H1 (cell line): ENCODE measurements at regions not wholly inside any gene's neighbourhood (a gene's known extent, or its start where the extent isn't known, plus 50 kb on each side); places are given as distances from the start of the nearest gene placed in this dataset.

Experiments
- CTCF ChIA-PET: fragments of 300-600 bp; sonication (Branson Sonifier 250); formaldehyde crosslinking; loops from one replicate; lab custom pipeline; 2021; ENCODE audit not compliant: partially characterized antibody; lab: Charles Lee
- POLR2A ChIA-PET: fragments of 300-600 bp; sonication (Branson Sonifier 250); formaldehyde crosslinking; loops from one replicate; lab custom pipeline; 2021; ENCODE audit warnings: inconsistent platforms; ENCODE audit not compliant: partially characterized antibody; lab: Charles Lee
- DNase-seq, 2 experiments: peaks; one replicate each; pipeline versions ENCODE4 v3.0.0 to v3.0.0-alpha.2; 2010 to 2022; ENCODE audit warnings: low spot score in 2 of 2, low read depth in 1 of 2, mixed read lengths in 1 of 2
- FAIRE-seq: peaks from 2 replicates; lab custom pipeline; 2011; peaks lifted over from hg19 to GRCh38; lab: Jason Lieb, UNC
- H2AFZ ChIP-seq: 2 replicates; pipeline ENCODE4 v1.8.1; 2012; ENCODE audit warnings: low read length, inconsistent platforms
- H2AK5ac ChIP-seq: 2 replicates; pipeline ENCODE4 v1.6.1; 2013; ENCODE audit warnings: low read depth, low read length
- H2BK120ac ChIP-seq: replicated peaks from 2 replicates; pipeline ENCODE3; 2013; ENCODE audit warnings: low read depth, low read length, inconsistent platforms
- H2BK12ac ChIP-seq: 2 replicates; pipeline ENCODE4 v1.6.1; 2013; ENCODE audit warnings: low read depth, low read length
- H2BK15ac ChIP-seq: 2 replicates; pipeline ENCODE4 v1.6.1; 2013; ENCODE audit warnings: low read length
- H2BK20ac ChIP-seq: 2 replicates; pipeline ENCODE4 v1.6.1; 2013; ENCODE audit warnings: low read length
- H2BK5ac ChIP-seq: 2 replicates; pipeline ENCODE4 v1.6.1; 2013; ENCODE audit warnings: low read depth, low read length
- H3K14ac ChIP-seq: 2 replicates; pipeline ENCODE4 v1.6.1; 2013; ENCODE audit warnings: inconsistent platforms; ENCODE audit not compliant: insufficient read length
- H3K18ac ChIP-seq: 2 replicates; pipeline ENCODE4 v1.6.1; 2013; ENCODE audit warnings: low read length; ENCODE audit errors: extremely low read depth
- H3K23ac ChIP-seq: 2 replicates; pipeline ENCODE4 v1.6.1; 2013; ENCODE audit warnings: inconsistent platforms; ENCODE audit not compliant: insufficient read length
- H3K23me2 ChIP-seq: 2 replicates; pipeline ENCODE4 v1.6.1; 2013; ENCODE audit warnings: low read depth, low read length
- H3K27ac ChIP-seq: 2 replicates; pipeline ENCODE4 v1.6.1; 2011; ENCODE audit warnings: low read depth, low read length, inconsistent platforms
- H3K27me3 ChIP-seq, 4 experiments: replicated peaks in 1 of 4; 1 replicate in 1 of 4; 2 replicates in 3 of 4; pipeline versions ENCODE4 v1.6.1 to v1.8.1; 2011 to 2013; ENCODE audit warnings: low read length in 3 of 4, mild to moderate bottlenecking in 3 of 4, inconsistent platforms in 2 of 4, mixed read lengths in 2 of 4, moderate library complexity in 1 of 4; ENCODE audit not compliant: control insufficient read depth in 3 of 4, insufficient read depth in 3 of 4; ENCODE audit errors: extremely low read depth in 1 of 4
- H3K36me3 ChIP-seq, 4 experiments: 2 replicates each; pipeline versions ENCODE4 v1.6.1 to v1.8.1; 2011 to 2013; ENCODE audit warnings: mild to moderate bottlenecking in 4 of 4, low read length in 3 of 4, moderate library complexity in 2 of 4, control low read depth in 1 of 4, inconsistent platforms in 1 of 4; ENCODE audit not compliant: insufficient read depth in 4 of 4, control insufficient read depth in 2 of 4
- H3K4ac ChIP-seq: replicated peaks from 2 replicates; pipeline ENCODE3; 2013; ENCODE audit warnings: low read length, low read depth, mixed read lengths, inconsistent platforms; ENCODE audit not compliant: insufficient read length
- H3K4me1 ChIP-seq, 4 experiments: replicated peaks in 1 of 4; 1 replicate in 1 of 4; 2 replicates in 3 of 4; pipeline versions ENCODE4 v1.6.1 to v1.8.1; 2011 to 2013; ENCODE audit warnings: low read length in 3 of 4, inconsistent platforms in 2 of 4, mixed read lengths in 1 of 4; ENCODE audit not compliant: insufficient read depth in 4 of 4, control insufficient read depth in 3 of 4
- H3K4me2 ChIP-seq, 2 experiments: 2 replicates each; pipeline versions ENCODE4 v1.6.1 to v1.8.1; 2011 to 2013; ENCODE audit warnings: low read depth in 2 of 2, low read length in 2 of 2, control low read depth in 1 of 2, inconsistent platforms in 1 of 2, mild to moderate bottlenecking in 1 of 2; ENCODE audit not compliant: insufficient read depth in 1 of 2
- H3K4me3 ChIP-seq, 4 experiments: fragments of 200-600, 300-600 bp in 1 of 4; sonication (generic), shearing (Covaris generic), sonication (Bioruptor Twin) in 1 of 4; 2 replicates each; pipeline versions ENCODE4 v1.5.1 to v1.8.1; 2011 to 2016; ENCODE audit warnings: low read length in 4 of 4, low read depth in 3 of 4, control low read depth in 2 of 4, inconsistent platforms in 2 of 4, mild to moderate bottlenecking in 2 of 4, mixed read lengths in 1 of 4, moderate library complexity in 1 of 4; ENCODE audit not compliant: insufficient read depth in 2 of 4; ENCODE audit errors: extremely low read depth in 1 of 4
- H3K56ac ChIP-seq: replicated peaks from 2 replicates; pipeline ENCODE3; 2013; ENCODE audit warnings: low read depth, mild to moderate bottlenecking, mixed read lengths, low read length, inconsistent platforms; ENCODE audit not compliant: insufficient read length
- H3K79me1 ChIP-seq: 2 replicates; pipeline ENCODE4 v1.6.1; 2013; ENCODE audit warnings: low read depth, low read length, control low read depth
- H3K79me2 ChIP-seq, 2 experiments: 2 replicates each; pipeline versions ENCODE4 v1.6.1 to v1.8.1; 2012 to 2013; ENCODE audit warnings: low read length in 2 of 2, mild to moderate bottlenecking in 2 of 2, inconsistent platforms in 1 of 2; ENCODE audit not compliant: insufficient read depth in 2 of 2, control insufficient read depth in 1 of 2
- H3K9ac ChIP-seq, 4 experiments: replicated peaks in 1 of 4; 1 replicate in 1 of 4; 2 replicates in 3 of 4; pipeline versions ENCODE4 v1.6.1 to v1.8.1; 2011 to 2013; ENCODE audit warnings: low read depth in 3 of 4, low read length in 3 of 4, control low read depth in 2 of 4, mild to moderate bottlenecking in 2 of 4, moderate library complexity in 2 of 4, inconsistent platforms in 1 of 4; ENCODE audit errors: extremely low read depth in 1 of 4
- H3K9me3 ChIP-seq, 2 experiments: 2 replicates each; pipeline versions ENCODE4 v1.6.1 to v1.8.1; 2012 to 2013; ENCODE audit warnings: mild to moderate bottlenecking in 2 of 2, moderate library complexity in 2 of 2, control low read depth in 1 of 2, inconsistent platforms in 1 of 2, low read depth in 1 of 2, low read length in 1 of 2, mixed read lengths in 1 of 2; ENCODE audit not compliant: insufficient read depth in 2 of 2
- H4K20me1 ChIP-seq, 2 experiments: replicated peaks in 1 of 2; 2 replicates each; pipeline versions ENCODE3 to v1.8.1; 2011 to 2013; ENCODE audit warnings: inconsistent platforms in 2 of 2, low read length in 2 of 2, mild to moderate bottlenecking in 1 of 2; ENCODE audit not compliant: insufficient read depth in 2 of 2, control insufficient read depth in 1 of 2
- H4K5ac ChIP-seq: 2 replicates; pipeline ENCODE4 v1.6.1; 2013; ENCODE audit warnings: low read length, low read depth, mixed read lengths, inconsistent platforms; ENCODE audit not compliant: insufficient read length
- H4K8ac ChIP-seq: 2 replicates; pipeline ENCODE4 v1.8.0; 2013; ENCODE audit warnings: mild to moderate bottlenecking, moderate library complexity, low read length, inconsistent platforms; ENCODE audit not compliant: insufficient read depth; ENCODE audit errors: extremely low read depth
- H4K91ac ChIP-seq: replicated peaks from 2 replicates; pipeline ENCODE3; 2013; ENCODE audit warnings: low read length, mixed read lengths, inconsistent platforms; ENCODE audit not compliant: insufficient read length
- BACH1 ChIP-seq: IDR thresholded peaks from 2 replicates; pipeline ENCODE4 v1.6.1; 2012; ENCODE audit warnings: low read length, improper control_type of control experiment
- BRCA1 ChIP-seq: IDR thresholded peaks from 2 replicates; pipeline ENCODE4 v1.6.1; 2012; ENCODE audit warnings: low read depth, low read length, improper control_type of control experiment
- CBX5 ChIP-seq: fragments of 300-800, 300-1000 bp; sonication (generic); IDR thresholded peaks from 2 replicates; pipeline ENCODE4 v1.7.1; 2016; ENCODE audit warnings: antibody characterized with exemption, low read length, low read depth
- GTF2F1 ChIP-seq: IDR thresholded peaks from 2 replicates; pipeline ENCODE4 v1.6.1; 2012; ENCODE audit warnings: low read depth, low read length, improper control_type of control experiment, borderline replicate concordance
- JUN ChIP-seq: IDR thresholded peaks from 2 replicates; pipeline ENCODE4 v1.6.1; 2011; ENCODE audit warnings: low read depth, mild to moderate bottlenecking, improper control_type of control experiment, low read length
- KDM5A ChIP-seq: fragments of 200-600 bp; IDR thresholded peaks from 2 replicates; pipeline ENCODE4 v1.7.1; 2012; ENCODE audit warnings: mild to moderate bottlenecking, low read length, inconsistent platforms, mixed read lengths
- NRF1 ChIP-seq: IDR thresholded peaks from 2 replicates; pipeline ENCODE4 v1.6.1; 2011; ENCODE audit warnings: mild to moderate bottlenecking, low read depth, low read length, improper control_type of control experiment
- PHF8 ChIP-seq: fragments of 200-600 bp; sonication (generic); conservative IDR thresholded peaks from 2 replicates; pipeline ENCODE4 v1.7.1; 2012; ENCODE audit warnings: low read depth, mild to moderate bottlenecking, inconsistent platforms, low read length, moderate library complexity
- SIRT6 ChIP-seq: IDR thresholded peaks from one replicate; pipeline ENCODE4 v1.7.1; 2012; ENCODE audit warnings: low read length, inconsistent platforms
- SIX5 ChIP-seq: IDR thresholded peaks from 2 replicates; pipeline ENCODE4 v1.6.1; 2011; ENCODE audit warnings: mild to moderate bottlenecking, low read depth, low read length
- TF ChIP-seq, protein P1 (sequence below): IDR thresholded peaks from 2 replicates; pipeline ENCODE4 v1.6.1; 2011; ENCODE audit warnings: low read length, improper control_type of control experiment

DNA sequence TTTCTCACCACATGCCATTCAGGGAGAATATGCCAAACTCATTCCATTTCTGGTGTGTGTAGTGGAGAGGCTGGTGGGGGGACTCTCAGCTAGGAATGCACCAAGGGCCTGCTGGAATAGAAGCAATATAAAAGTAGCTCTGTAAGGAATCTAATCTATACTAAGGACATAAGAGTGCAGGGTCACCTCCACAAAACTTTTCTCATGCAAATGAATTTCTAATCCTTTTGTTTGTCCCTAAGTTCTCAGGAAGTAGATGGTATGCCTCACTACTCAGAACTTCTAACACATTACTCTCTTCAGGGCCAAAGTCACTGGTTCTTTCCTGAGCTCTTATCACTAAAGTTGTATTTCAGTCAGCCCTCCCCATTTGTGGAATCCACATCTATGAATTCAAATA is 427.2 kb downstream of the C6orf118 start:
- Histone ChIP-seq H3K56ac (no peak overlapping the region), H3K79me1 (no peaks in the 10 kb centered on the region), H2AFZ (no peak overlapping the region), H2BK20ac (no peak overlapping the region), H3K9me3 (no peaks in the 10 kb centered on the region), H2BK120ac (no peak overlapping the region), H4K8ac (no peak overlapping the region), H3K4me1 (no peaks in the 10 kb centered on the region; a peak in 2 of 7 replicates), H2BK5ac (no peak overlapping the region), H2BK12ac (no peak overlapping the region), H2AK5ac (no peak overlapping the region), H3K27ac (no peak overlapping the region), H3K4me3 (no peak overlapping the region), H3K14ac (no peak overlapping the region), H4K91ac (no peak overlapping the region), H4K20me1 (no peaks in the 10 kb centered on the region), H3K9ac (no peak overlapping the region), H3K18ac (no peak overlapping the region), H2BK15ac (no peak overlapping the region), H3K27me3 (no peaks in the 10 kb centered on the region), H3K23me2 (no peaks in the 10 kb centered on the region), H3K79me2 (no peaks in the 10 kb centered on the region), H4K5ac (no peak overlapping the region), H3K4me2 (no peak overlapping the region), H3K36me3 (no peaks in the 10 kb centered on the region), H3K4ac (no peak overlapping the region), H3K23ac (no peak overlapping the region)
- DNase-seq (no peak), FAIRE-seq (no peak)
- CTCF ChIA-PET, result no interaction called here
- TF ChIP-seq BACH1 (no peak), SIX5 (no peak), SIRT6 (no peak), JUN (no peak), GTF2F1 (no peak), BRCA1 (no peak), KDM5A (no peak), CBX5 (no peak), NRF1 (no peak), PHF8 (no peak)
- TF ChIP-seq, protein P1, sequence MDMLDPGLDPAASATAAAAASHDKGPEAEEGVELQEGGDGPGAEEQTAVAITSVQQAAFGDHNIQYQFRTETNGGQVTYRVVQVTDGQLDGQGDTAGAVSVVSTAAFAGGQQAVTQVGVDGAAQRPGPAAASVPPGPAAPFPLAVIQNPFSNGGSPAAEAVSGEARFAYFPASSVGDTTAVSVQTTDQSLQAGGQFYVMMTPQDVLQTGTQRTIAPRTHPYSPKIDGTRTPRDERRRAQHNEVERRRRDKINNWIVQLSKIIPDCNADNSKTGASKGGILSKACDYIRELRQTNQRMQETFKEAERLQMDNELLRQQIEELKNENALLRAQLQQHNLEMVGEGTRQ, result no peak
- POLR2A ChIA-PET, result no interaction called here
